GM18868 (cell line): ENCODE measurements at regions not wholly inside any gene's neighbourhood (a gene's known extent, or its start where the extent isn't known, plus 50 kb on each side); places are given as distances from the start of the nearest gene placed in this dataset.
"Not testable (repeated sequence)": the region's sequence is repeated elsewhere in the genome, so short reads cannot be mapped to it uniquely, and the experiment has no call there.

ENCODE experiments used
- ATAC-seq: cut with Tn5 transposase; IDR thresholded peaks from one replicate; pipeline ENCODE4 v1.9.1; 2021; ENCODE audit warnings: mild to moderate bottlenecking, moderate library complexity; ENCODE audit not compliant: unreplicated experiment

- no peak for ATAC-seq
Measured at GRCh38 chr15:70602834-70603560, 160.4 kb downstream of the UACA start.

GRCh38 chr15:70602281-70602680 is 161.1 kb downstream of the UACA start:
- no peak for ATAC-seq

GRCh38 chr15:70597945-70598344 is 165.4 kb downstream of the UACA start:
- no peak for ATAC-seq

GRCh38 chr15:70597056-70597603 is 166.2 kb downstream of the UACA start:
- no peak for ATAC-seq

GRCh38 chr15:70596354-70597055 is 166.9 kb downstream of the UACA start:
- no peak for ATAC-seq

GRCh38 chr15:70593795-70594194 is 169.6 kb downstream of the UACA start:
- no peak for ATAC-seq

- ATAC-seq: no peak
Measured at GRCh38 chr15:70589728-70590127, 173.6 kb downstream of the UACA start.

- no peak for ATAC-seq
Measured at GRCh38 chr15:70589221-70589620, 174.1 kb downstream of the UACA start.

GRCh38 chr15:70588613-70589012 is 174.7 kb downstream of the UACA start:
- no peak for ATAC-seq

GRCh38 chr15:70587896-70588567 is 175.3 kb downstream of the UACA start:
- no peak for ATAC-seq

GRCh38 chr15:70587012-70587634 is 176.2 kb downstream of the UACA start:
- not testable (repeated sequence) for ATAC-seq

- no peak for ATAC-seq
Measured at GRCh38 chr15:70586241-70586640, 177.1 kb downstream of the UACA start.

GRCh38 chr15:70585707-70586034 is 177.7 kb downstream of the UACA start:
- ATAC-seq: no peak

- ATAC-seq: no peak
Measured at GRCh38 chr15:70584838-70585706, 178.3 kb downstream of the UACA start.

- ATAC-seq: no peak
Measured at GRCh38 chr15:70584441-70584837, 178.9 kb downstream of the UACA start.

- no peak for ATAC-seq
Measured at GRCh38 chr15:70583006-70583405, 180.4 kb downstream of the UACA start.

GRCh38 chr15:70582143-70582945 is 181.0 kb downstream of the UACA start:
- no peak for ATAC-seq

GRCh38 chr15:70580958-70581357 is 182.4 kb downstream of the UACA start:
- ATAC-seq: no peak

- ATAC-seq: no peak
Measured at GRCh38 chr15:70580286-70580685, 183.1 kb downstream of the UACA start.

GRCh38 chr15:70579766-70580165 is 183.6 kb downstream of the UACA start:
- no peak for ATAC-seq
